ENCODE measurements at regions not wholly inside any gene's neighbourhood (a gene's known extent, or its start where the extent isn't known, plus 50 kb on each side); places are given as distances from the start of the nearest gene placed in this dataset.

GRCh38 chr6:9745476-9745875, 669.4 kb downstream of the TFAP2A start:
- Histone ChIP-seq H3K9me1 (ENCODE audit: insufficient read depth, low read length) (no peaks in the 10 kb centered on the region), H3K56ac (ENCODE audit: extremely low read depth, insufficient read depth, low read length) (no peak overlapping the region), H3K23ac (ENCODE audit: low read depth, low read length) (no peak overlapping the region), H2BK20ac (ENCODE audit: low read depth, low read length) (no peak overlapping the region), H4K8ac (ENCODE audit: low read depth in 2 of 2, low read length in 2 of 2) (no peak overlapping the region), H3K79me1 (ENCODE audit: low read depth in 1 of 2, low read length in 2 of 2) (no peaks in the 10 kb centered on the region), H2BK120ac (ENCODE audit: low read depth, low read length) (no peak overlapping the region), H2BK5ac (ENCODE audit: low read depth, low read length, poor library complexity, severe bottlenecking) (no peak overlapping the region), H3K4me3 (ENCODE audit: insufficient read depth, low read depth, low read length) (no peak overlapping the region), H3K9ac (ENCODE audit: low read depth, low read length) (no peak overlapping the region), H2AK9ac (replicated peaks; ENCODE audit: low read depth, low read length, poor library complexity) (no peak overlapping the region), H4K5ac (ENCODE audit: low read depth, low read length) (no peak overlapping the region), H2AFZ (replicated peaks; ENCODE audit: low read length, poor library complexity) (no peak overlapping the region), H3K27ac (ENCODE audit: insufficient read depth, low read length) (no peak overlapping the region), H4K20me1 (ENCODE audit: insufficient read depth, low read length) (no peaks in the 10 kb centered on the region), H2BK15ac (ENCODE audit: low read depth, low read length) (no peak overlapping the region), H3K27me3 (ENCODE audit: control insufficient read depth, insufficient read depth, low read length) (no peaks in the 10 kb centered on the region), H3K18ac (ENCODE audit: low read depth, low read length) (no peak overlapping the region), H4K91ac (ENCODE audit: insufficient read depth, low read depth, low read length) (no peak overlapping the region), H3K4me1 (ENCODE audit: control insufficient read depth, insufficient read depth, low read length) (no peaks in the 10 kb centered on the region), H3K4me2 (ENCODE audit: low read depth, low read length) (no peak overlapping the region), H3K9me3 (ENCODE audit: control insufficient read depth, insufficient read depth, low read length) (no peaks in the 10 kb centered on the region), H2AK5ac (ENCODE audit: low read depth, low read length) (no peak overlapping the region), H3K36me3 (ENCODE audit: control insufficient read depth, insufficient read depth, low read length) (no peaks in the 10 kb centered on the region), H3K14ac (replicated peaks; ENCODE audit: low read depth, low read length) (no peak overlapping the region), H3K4ac (ENCODE audit: low read depth, low read length) (no peak overlapping the region)
- dilution Hi-C loops (cut with HindIII; ENCODE audit: low sequenced_read_pairs, unreplicated experiment) (no loop called here), in situ Hi-C loops (cut with MboI; ENCODE audit: low sequenced_read_pairs) (no loop called here), intact Hi-C loops (cut with micrococcal nuclease) (no loop called here)
- TF ChIP-seq, protein P1, sequence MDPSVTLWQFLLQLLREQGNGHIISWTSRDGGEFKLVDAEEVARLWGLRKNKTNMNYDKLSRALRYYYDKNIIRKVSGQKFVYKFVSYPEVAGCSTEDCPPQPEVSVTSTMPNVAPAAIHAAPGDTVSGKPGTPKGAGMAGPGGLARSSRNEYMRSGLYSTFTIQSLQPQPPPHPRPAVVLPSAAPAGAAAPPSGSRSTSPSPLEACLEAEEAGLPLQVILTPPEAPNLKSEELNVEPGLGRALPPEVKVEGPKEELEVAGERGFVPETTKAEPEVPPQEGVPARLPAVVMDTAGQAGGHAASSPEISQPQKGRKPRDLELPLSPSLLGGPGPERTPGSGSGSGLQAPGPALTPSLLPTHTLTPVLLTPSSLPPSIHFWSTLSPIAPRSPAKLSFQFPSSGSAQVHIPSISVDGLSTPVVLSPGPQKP (IDR thresholded peaks at IDR 0.05; ENCODE audit: borderline replicate concordance, low read depth, low read length), result no peak
- TF ChIP-seq RAD21 (IDR thresholded peaks at IDR 0.05; ENCODE audit: low read length) (no peak), SMC3 (IDR thresholded peaks at IDR 0.05; ENCODE audit: low read depth, low read length) (no peak), MAFK (IDR thresholded peaks at IDR 0.05; ENCODE audit: low read depth, low read length) (no peak)
- peak; percentile 7 for DNase-seq
- BruUV-seq (replicated peaks), result no TSS peak
- POLR2A ChIA-PET (ENCODE audit: unreplicated experiment), result no interaction called here
- no CpG with 5 or more reads among the region's 3 CpGs for WGBS, 2 experiments (ENCODE audit: extremely low coverage in 2 of 2, insufficient read length in 1 of 2)
- CTCF ChIA-PET, result no interaction called here
- no peak for ATAC-seq (ENCODE audit: low read depth)
